ENCODE measurements at regions not wholly inside any gene's neighbourhood (a gene's known extent, or its start where the extent isn't known, plus 50 kb on each side); places are given as distances from the start of the nearest gene placed in this dataset.

DNA sequence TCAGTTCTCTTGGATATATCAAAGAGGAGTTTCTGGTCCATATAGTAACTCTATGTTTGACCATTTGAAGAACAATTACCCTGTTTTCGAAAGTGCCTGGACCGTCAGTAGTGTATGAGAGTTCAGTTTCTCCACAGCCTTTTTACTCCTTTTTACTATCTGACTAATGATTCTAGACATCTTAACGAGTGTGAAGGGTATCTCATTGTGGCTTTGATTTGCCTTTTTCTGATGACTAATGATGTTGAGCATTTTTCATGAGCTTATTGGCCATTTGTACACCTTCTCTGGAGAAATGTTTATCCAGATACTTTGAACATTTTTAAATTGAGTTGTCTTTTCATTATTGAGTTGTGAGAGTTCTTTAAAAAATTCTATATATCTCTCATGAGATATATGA, 114.9 kb upstream of the ATXN1 start:
- TF ChIP-seq REST (IDR thresholded peaks at IDR 0.05; ENCODE audit: borderline replicate concordance) (no peak), EZH2 (IDR thresholded peaks at IDR 0.05; ENCODE audit: borderline replicate concordance, insufficient read depth, low read length, poor library complexity, severe bottlenecking) (no peak)
- TF ChIP-seq, protein P1, sequence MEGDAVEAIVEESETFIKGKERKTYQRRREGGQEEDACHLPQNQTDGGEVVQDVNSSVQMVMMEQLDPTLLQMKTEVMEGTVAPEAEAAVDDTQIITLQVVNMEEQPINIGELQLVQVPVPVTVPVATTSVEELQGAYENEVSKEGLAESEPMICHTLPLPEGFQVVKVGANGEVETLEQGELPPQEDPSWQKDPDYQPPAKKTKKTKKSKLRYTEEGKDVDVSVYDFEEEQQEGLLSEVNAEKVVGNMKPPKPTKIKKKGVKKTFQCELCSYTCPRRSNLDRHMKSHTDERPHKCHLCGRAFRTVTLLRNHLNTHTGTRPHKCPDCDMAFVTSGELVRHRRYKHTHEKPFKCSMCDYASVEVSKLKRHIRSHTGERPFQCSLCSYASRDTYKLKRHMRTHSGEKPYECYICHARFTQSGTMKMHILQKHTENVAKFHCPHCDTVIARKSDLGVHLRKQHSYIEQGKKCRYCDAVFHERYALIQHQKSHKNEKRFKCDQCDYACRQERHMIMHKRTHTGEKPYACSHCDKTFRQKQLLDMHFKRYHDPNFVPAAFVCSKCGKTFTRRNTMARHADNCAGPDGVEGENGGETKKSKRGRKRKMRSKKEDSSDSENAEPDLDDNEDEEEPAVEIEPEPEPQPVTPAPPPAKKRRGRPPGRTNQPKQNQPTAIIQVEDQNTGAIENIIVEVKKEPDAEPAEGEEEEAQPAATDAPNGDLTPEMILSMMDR (IDR thresholded peaks at IDR 0.05; ENCODE audit: poor library complexity, severe bottlenecking) = no peak
